Natural killer cell treated with Interleukin-12 subunit alpha and Interleukin-12 subunit beta and Interleukin-15 and Interleukin-18, amount 100 ng/mL, for 72 hours (primary cell): ENCODE measurements at regions not wholly inside any gene's neighbourhood (a gene's known extent, or its start where the extent isn't known, plus 50 kb on each side); places are given as distances from the start of the nearest gene placed in this dataset.

Experiments
- ATAC-seq, 2 donors: fragments of 150-1000 bp; cut with Tn5 transposase in 1 of 2; sonication (Bioruptor Pico), chemical (Tn5 transposase) in 1 of 2; 2 replicates each; pipeline ENCODE4 v1.10.0; 2021
- DNase-seq: peaks from one replicate; pipeline ENCODE4 v3.0.0; 2022; ENCODE audit warnings: low spot score
- H3K27ac Mint-ChIP-seq, 2 donors: 1 replicate in 1 of 2; 2 replicates in 1 of 2; pipeline ENCODE4 v1.8.0; 2022; ENCODE audit warnings: mixed read lengths in 2 of 2, mild to moderate bottlenecking in 1 of 2, moderate library complexity in 1 of 2
- H3K27me3 Mint-ChIP-seq, 2 donors: 1 replicate in 1 of 2; 2 replicates in 1 of 2; pipeline ENCODE4 v1.8.0; 2022; ENCODE audit warnings: mixed read lengths in 2 of 2
- H3K36me3 Mint-ChIP-seq: one replicate; pipeline ENCODE4 v1.8.0; 2022; ENCODE audit warnings: mixed read lengths
- H3K4me1 Mint-ChIP-seq, 2 donors: 1 replicate in 1 of 2; 2 replicates in 1 of 2; pipeline ENCODE4 v1.8.0; 2022; ENCODE audit warnings: low read depth in 2 of 2, mixed read lengths in 2 of 2, mild to moderate bottlenecking in 1 of 2
- H3K4me3 Mint-ChIP-seq: one replicate; pipeline ENCODE4 v1.8.0; 2022; ENCODE audit warnings: mixed read lengths
- H3K9me3 Mint-ChIP-seq: 2 replicates; pipeline ENCODE4 v1.8.0; 2022; ENCODE audit warnings: mixed read lengths

DNA sequence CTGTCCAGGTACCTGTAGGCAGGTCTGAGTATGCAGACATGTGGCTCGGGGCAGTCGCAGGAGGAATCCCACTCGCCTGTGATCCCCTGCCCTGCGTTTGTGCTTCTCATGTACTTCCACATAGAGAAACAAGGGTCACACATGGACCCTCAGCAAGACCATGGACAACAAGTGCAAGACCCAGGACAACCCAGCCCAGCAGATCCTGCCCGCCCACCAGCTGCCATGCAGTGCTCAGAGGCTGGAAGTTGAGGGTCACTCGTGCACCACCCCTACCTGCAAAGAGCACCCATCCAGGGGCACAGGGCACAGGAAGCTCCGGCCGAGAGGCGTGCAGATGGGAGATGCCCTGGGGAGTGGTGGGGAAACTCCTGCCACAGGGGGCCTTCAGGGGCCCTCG is 67.5 kb upstream of the C14orf180 start:
- ATAC-seq (no peak), DNase-seq (no peak)
- Mint-ChIP-seq H3K9me3 (no peaks in the 10 kb centered on the region), H3K36me3 (no peaks in the 10 kb centered on the region), H3K27ac (no peak overlapping the region), H3K27me3 (peaks cover 7 to 13% of the 10 kb centered on the region in 2 donors), H3K4me3 (no peak overlapping the region), H3K4me1 (no peaks in the 10 kb centered on the region)

GRCh38 chr14:104512771-104513640 is 66.6 kb upstream of the C14orf180 start:
- DNase-seq (no peak), ATAC-seq (peak in 1 of 2 donors; percentile 22)
- Mint-ChIP-seq H3K36me3 (no peaks in the 10 kb centered on the region), H3K27me3 (peaks cover 5% of the 10 kb centered on the region in 2 donors), H3K9me3 (peaks cover 3% of the 10 kb centered on the region), H3K4me1 (no peaks in the 10 kb centered on the region), H3K4me3 (no peak overlapping the region), H3K27ac (no peak overlapping the region)

DNA sequence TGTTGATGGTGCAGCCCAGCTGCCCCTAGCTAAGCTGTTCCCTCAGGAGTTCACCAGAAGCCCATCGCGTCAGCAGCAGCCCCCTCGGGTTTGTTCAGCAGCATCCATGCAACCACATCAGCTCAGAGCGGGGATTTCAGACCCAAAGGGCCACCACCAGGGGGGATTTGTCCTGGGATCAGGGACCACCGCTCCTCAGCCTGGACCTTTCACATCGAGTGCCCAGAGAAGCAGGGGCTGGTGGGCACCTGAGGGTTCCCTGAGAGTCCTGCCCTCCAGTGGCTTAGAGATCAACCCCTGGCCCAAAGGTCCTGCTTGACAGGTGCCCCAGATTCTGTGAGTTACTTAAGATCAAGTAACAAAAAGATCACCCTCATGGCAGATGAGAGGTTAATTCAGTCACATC is 65.9 kb upstream of the C14orf180 start:
- H3K4me3 Mint-ChIP-seq, result no peak overlapping the region
- H3K27me3 Mint-ChIP-seq, result peaks cover 0 to 3% of the 10 kb centered on the region in 2 donors
- DNase-seq, result no peak
- H3K4me1 Mint-ChIP-seq, result no peaks in the 10 kb centered on the region
- no peaks in the 10 kb centered on the region for H3K36me3 Mint-ChIP-seq
- no peak overlapping the region for H3K27ac Mint-ChIP-seq
- ATAC-seq, result no peak
- peaks cover 3% of the 10 kb centered on the region for H3K9me3 Mint-ChIP-seq

- ATAC-seq, result peak in 1 of 2 donors; percentile 11
- Mint-ChIP-seq H3K27me3 (peaks cover 0 to 3% of the 10 kb centered on the region in 2 donors), H3K27ac (no peak overlapping the region), H3K9me3 (peaks cover 3% of the 10 kb centered on the region), H3K4me1 (no peaks in the 10 kb centered on the region), H3K4me3 (no peak overlapping the region), H3K36me3 (no peaks in the 10 kb centered on the region)
- no peak for DNase-seq
These were observed 65.3 kb upstream of the C14orf180 start for GRCh38 chr14:104514156-104514848.

- peaks cover 0 to 3% of the 10 kb centered on the region in 2 donors for H3K27me3 Mint-ChIP-seq
- H3K4me3 Mint-ChIP-seq, result no peak overlapping the region
- peaks cover 3% of the 10 kb centered on the region for H3K9me3 Mint-ChIP-seq
- DNase-seq (no peak), ATAC-seq (no peak)
- H3K4me1 Mint-ChIP-seq, result no peaks in the 10 kb centered on the region
- H3K36me3 Mint-ChIP-seq, result no peaks in the 10 kb centered on the region
- H3K27ac Mint-ChIP-seq, result no peak overlapping the region
These were observed 64.3 kb upstream of the C14orf180 start for GRCh38 chr14:104515059-104515810.

DNA sequence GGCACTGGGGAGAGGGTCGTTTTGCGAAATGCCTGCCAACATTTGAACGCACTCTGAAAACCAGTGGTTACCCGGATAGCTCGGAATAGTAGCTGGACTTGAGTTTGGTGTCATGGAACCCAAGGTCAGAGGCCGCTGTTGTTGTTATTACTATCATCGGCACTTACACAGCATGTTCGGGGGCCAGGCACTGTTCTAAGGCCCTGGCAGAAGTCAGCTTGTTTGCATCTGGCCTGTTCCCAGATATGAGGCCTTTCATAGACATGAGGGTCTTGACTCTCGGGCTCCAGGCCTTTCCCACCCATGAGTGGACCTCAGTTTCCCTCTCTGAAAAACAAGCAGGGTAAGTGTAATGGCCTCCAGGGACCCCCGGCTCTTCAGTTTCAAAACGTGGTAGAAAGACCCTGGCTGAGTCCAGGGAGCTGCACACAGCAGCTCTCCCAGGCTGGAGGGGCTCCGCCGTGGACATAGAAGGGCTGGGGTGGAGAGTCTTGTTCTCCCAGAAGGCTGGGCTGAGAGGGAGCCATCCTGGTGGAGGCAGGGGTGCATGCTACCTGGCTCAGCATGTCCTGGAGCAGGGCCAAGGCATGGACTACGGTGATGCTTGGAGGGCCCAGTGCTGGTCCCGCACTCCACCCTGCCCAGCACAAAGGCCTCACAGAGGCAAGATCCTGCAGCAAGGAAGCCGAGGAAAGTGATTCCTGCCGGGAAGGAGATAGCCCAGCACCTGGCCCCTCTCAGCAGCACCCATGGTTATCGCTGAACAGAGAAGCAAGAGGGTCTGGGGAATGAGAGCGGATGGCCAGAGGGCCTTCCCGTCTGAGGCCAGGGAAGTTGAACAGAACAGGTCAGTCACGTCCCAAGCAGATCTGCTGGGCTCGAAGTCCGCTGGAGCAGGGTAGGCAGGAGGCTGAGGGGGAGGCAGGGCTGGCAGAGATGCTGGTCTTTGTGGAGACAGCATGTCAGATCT is 63.5 kb upstream of the C14orf180 start:
- H3K4me1 Mint-ChIP-seq, result no peaks in the 10 kb centered on the region
- ATAC-seq (no peak), DNase-seq (no peak)
- peaks cover 0 to 3% of the 10 kb centered on the region in 2 donors for H3K27me3 Mint-ChIP-seq
- H3K36me3 Mint-ChIP-seq, result no peaks in the 10 kb centered on the region
- no peak overlapping the region for H3K27ac Mint-ChIP-seq
- H3K4me3 Mint-ChIP-seq, result no peak overlapping the region
- H3K9me3 Mint-ChIP-seq, result peaks cover 3% of the 10 kb centered on the region

DNA sequence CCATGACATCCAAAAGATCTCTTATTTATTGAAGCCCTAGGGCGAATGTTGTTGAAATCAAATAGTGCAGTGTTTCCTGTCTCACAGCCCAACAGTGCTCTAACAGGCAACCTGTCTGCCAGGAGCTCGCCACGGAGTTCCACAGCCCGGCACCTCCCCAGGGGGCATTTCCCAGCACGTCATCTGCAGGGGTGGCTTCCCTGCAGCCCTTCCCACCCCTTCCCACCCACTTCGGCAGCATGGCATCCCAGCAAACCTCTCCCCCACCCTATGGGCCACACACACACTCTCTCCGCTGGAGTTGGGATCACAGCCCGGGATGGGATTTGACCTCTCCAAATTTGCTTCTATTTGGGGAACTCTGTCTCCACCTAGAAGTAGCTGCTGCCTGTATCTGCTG is 62.7 kb upstream of the C14orf180 start:
- peaks cover 3% of the 10 kb centered on the region for H3K9me3 Mint-ChIP-seq
- no peaks in the 10 kb centered on the region for H3K36me3 Mint-ChIP-seq
- ATAC-seq, result no peak
- no peak overlapping the region for H3K27ac Mint-ChIP-seq
- no peak overlapping the region for H3K4me3 Mint-ChIP-seq
- no peaks in the 10 kb centered on the region for H3K4me1 Mint-ChIP-seq
- no peak for DNase-seq
- H3K27me3 Mint-ChIP-seq, result peaks cover 0 to 3% of the 10 kb centered on the region in 2 donors

- Mint-ChIP-seq H3K4me3 (no peak overlapping the region), H3K4me1 (no peaks in the 10 kb centered on the region), H3K27ac (no peak overlapping the region), H3K9me3 (peaks cover 3% of the 10 kb centered on the region), H3K27me3 (peaks cover 0 to 3% of the 10 kb centered on the region in 2 donors), H3K36me3 (no peaks in the 10 kb centered on the region)
- no peak for ATAC-seq
- no peak for DNase-seq
These were observed 62.1 kb upstream of the C14orf180 start for GRCh38 chr14:104517426-104517825.

- ATAC-seq, result no peak
- H3K36me3 Mint-ChIP-seq, result no peaks in the 10 kb centered on the region
- peaks cover 0 to 3% of the 10 kb centered on the region in 2 donors for H3K27me3 Mint-ChIP-seq
- H3K27ac Mint-ChIP-seq, result no peak overlapping the region
- no peak overlapping the region for H3K4me3 Mint-ChIP-seq
- peaks cover 3% of the 10 kb centered on the region for H3K9me3 Mint-ChIP-seq
- DNase-seq, result no peak
- H3K4me1 Mint-ChIP-seq, result no peaks in the 10 kb centered on the region
These were observed 61.7 kb upstream of the C14orf180 start for GRCh38 chr14:104517867-104518266.

- Mint-ChIP-seq H3K4me3 (no peak overlapping the region), H3K27me3 (peaks cover 0 to 3% of the 10 kb centered on the region in 2 donors), H3K36me3 (no peaks in the 10 kb centered on the region), H3K9me3 (peaks cover 3% of the 10 kb centered on the region), H3K27ac (no peak overlapping the region), H3K4me1 (no peaks in the 10 kb centered on the region)
- DNase-seq, result no peak
- ATAC-seq, result no peak
These were observed 60.8 kb upstream of the C14orf180 start for GRCh38 chr14:104518659-104519350.

DNA sequence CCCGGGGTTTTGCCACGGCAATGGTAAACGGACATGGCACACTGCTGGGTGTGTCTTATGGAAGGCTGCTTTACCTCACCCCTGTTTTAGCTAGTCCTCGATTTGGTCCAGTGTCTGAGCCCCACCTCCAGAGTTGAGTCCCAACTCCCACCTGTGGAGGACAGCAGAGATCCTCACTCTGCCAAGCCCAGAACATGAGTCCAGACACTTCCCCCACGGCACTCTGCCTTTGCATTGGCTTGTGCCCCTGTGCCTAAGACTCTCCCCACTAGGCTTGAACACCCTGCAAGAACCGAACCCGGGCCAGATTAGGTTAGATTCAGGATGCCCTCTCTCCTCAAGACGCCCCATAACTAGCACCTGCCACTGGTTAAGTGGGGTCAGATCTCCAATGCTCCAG is 59.8 kb upstream of the C14orf180 start:
- Mint-ChIP-seq H3K36me3 (no peaks in the 10 kb centered on the region), H3K27ac (no peak overlapping the region), H3K4me1 (no peaks in the 10 kb centered on the region), H3K9me3 (peaks cover 3% of the 10 kb centered on the region), H3K4me3 (no peak overlapping the region), H3K27me3 (peaks cover 0 to 3% of the 10 kb centered on the region in 2 donors)
- ATAC-seq (no peak), DNase-seq (no peak)

DNA sequence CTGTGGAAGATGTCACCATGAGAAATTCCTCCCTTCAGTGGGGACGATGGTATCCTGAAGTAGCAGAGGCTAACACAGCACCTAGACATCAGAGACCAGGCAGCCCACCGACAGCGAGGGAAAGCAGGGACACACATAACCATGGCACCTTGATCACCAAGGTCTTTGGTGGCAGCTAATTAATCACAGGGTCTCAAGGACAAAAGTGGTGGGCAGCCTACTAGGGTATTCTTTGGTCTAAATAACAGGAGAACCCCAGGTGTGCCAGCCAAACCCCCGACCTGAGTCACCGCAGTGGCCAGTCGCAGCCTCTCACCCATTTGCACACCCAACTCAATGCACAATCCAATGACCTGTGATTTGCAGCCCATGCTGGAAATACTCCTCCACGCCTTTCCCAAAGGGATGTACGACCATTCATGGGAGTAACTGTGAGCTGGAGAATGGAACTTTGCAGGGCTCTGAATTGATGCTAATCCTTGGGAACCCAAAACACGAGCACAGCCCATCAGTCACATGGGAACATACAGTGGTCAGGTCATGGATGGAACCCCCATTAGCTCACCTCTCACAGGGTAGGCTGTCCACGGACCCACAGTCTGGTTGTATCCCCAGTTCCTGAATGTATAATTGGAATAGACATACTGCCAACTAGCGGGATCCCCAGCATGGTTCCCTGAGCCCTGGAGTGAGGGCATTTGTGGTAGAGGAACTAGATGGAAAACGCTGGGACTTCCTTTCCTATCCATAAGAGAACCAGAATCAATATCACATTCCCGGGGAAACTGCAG is 58.7 kb upstream of the C14orf180 start:
- Mint-ChIP-seq H3K36me3 (no peaks in the 10 kb centered on the region), H3K27ac (no peak overlapping the region), H3K27me3 (peaks cover 0 to 3% of the 10 kb centered on the region in 2 donors), H3K9me3 (peaks cover 3% of the 10 kb centered on the region), H3K4me3 (no peak overlapping the region), H3K4me1 (no peaks in the 10 kb centered on the region)
- DNase-seq, result no peak
- no peak for ATAC-seq
